HCT116 (cell line): ENCODE measurements at regions not wholly inside any gene's neighbourhood (a gene's known extent, or its start where the extent isn't known, plus 50 kb on each side); places are given as distances from the start of the nearest gene placed in this dataset.

Experiments
- ATAC-seq: fragments of 200-7000 bp; cut with Tn5 transposase; 2 replicates; pipeline ENCODE4 v1.9.1; 2020; ENCODE audit warnings: mild to moderate bottlenecking, moderate library complexity
- BruUV-seq: library from RNA; stranded (reverse); fragments of 400-500 nt; replicated peaks from 2 replicates; lab custom pipeline; 2021; lab: Mats Ljungman, UMichigan
- CTCF ChIA-PET: fragments of 300-600 bp; sonication (Branson Sonifier 250); formaldehyde crosslinking; loops from one replicate; lab custom pipeline; 2021; ENCODE audit warnings: antibody characterized with exemption; lab: Charles Lee
- POLR2A ChIA-PET: fragments of 300-600, 350-600 bp; sonication (Branson Sonifier 250); formaldehyde crosslinking; loops from one replicate; lab custom pipeline; 2021; ENCODE audit warnings: antibody characterized with exemption; lab: Charles Lee
- RAD21 ChIA-PET, 2 experiments: fragments of 300-600 bp; sonication (Branson Sonifier 250); formaldehyde crosslinking; loops; one replicate each; lab custom pipeline; 2023; ENCODE audit warnings: low total read pairs in 2 of 2; ENCODE audit not compliant: uncharacterized antibody in 2 of 2, unreplicated experiment in 2 of 2, low non-redundant PET in 1 of 2; lab: Charles Lee
- DNase-seq: peaks from one replicate; pipeline ENCODE4 v3.0.0-alpha.2; 2010; ENCODE audit warnings: low read depth, low spot score
- H2AFZ ChIP-seq: fragments of 200-600 bp; shearing (Covaris generic), sonication (generic); 2 replicates; pipeline ENCODE4 v1.6.1; 2017; ENCODE audit warnings: low read depth, mixed run types, mixed read lengths, antibody characterized with exemption, low read length; ENCODE audit not compliant: poor library complexity, severe bottlenecking
- H3K27ac ChIP-seq: 2 replicates; pipeline ENCODE4 v1.5.1; 2012; ENCODE audit warnings: low read depth, low read length
- H3K27me3 ChIP-seq: fragments of 200-600 bp; sonication (generic); 2 replicates; pipeline ENCODE4 v1.6.1; 2016; ENCODE audit warnings: mixed run types, low read length, mixed read lengths; ENCODE audit not compliant: insufficient read depth
- H3K36me3 ChIP-seq, 2 experiments: fragments of 200-500 bp in 1 of 2; fragments of 200-600 bp in 1 of 2; sonication (Bioruptor generic) in 1 of 2; sonication (generic) in 1 of 2; 2 replicates each; pipeline versions ENCODE4 v1.5.1 to v1.6.1; 2014 to 2016; ENCODE audit warnings: low read length in 2 of 2, inconsistent platforms in 1 of 2, mixed read lengths in 1 of 2, mixed run types in 1 of 2; ENCODE audit not compliant: insufficient read depth in 2 of 2, control insufficient read depth in 1 of 2
- H3K4me1 ChIP-seq, 2 experiments: fragments of 200-600 bp in 1 of 2; sonication (generic) in 1 of 2; 2 replicates each; pipeline versions ENCODE4 v1.5.1 to v1.6.1; 2012 to 2017; ENCODE audit warnings: low read length in 2 of 2, inconsistent platforms in 1 of 2, mild to moderate bottlenecking in 1 of 2, mixed read lengths in 1 of 2, mixed run types in 1 of 2, moderate library complexity in 1 of 2; ENCODE audit not compliant: insufficient read depth in 2 of 2, control insufficient read depth in 1 of 2
- H3K4me2 ChIP-seq: fragments of 200-600 bp; sonication (generic); 2 replicates; pipeline ENCODE4 v1.6.1; 2017; ENCODE audit warnings: mixed run types, low read length, mixed read lengths
- H3K4me3 ChIP-seq, 2 experiments: fragments of 200-600 bp in 1 of 2; sonication (generic) in 1 of 2; replicated peaks in 1 of 2; 2 replicates each; pipeline ENCODE4 v1.5.1; 2011 to 2016; ENCODE audit warnings: low read length in 2 of 2, control low read depth in 1 of 2, low read depth in 1 of 2, mild to moderate bottlenecking in 1 of 2, mixed read lengths in 1 of 2, mixed run types in 1 of 2
- H3K79me2 ChIP-seq: fragments of 200-600 bp; sonication (generic); 2 replicates; pipeline ENCODE4 v1.6.1; 2017; ENCODE audit warnings: mild to moderate bottlenecking, mixed run types, low read length, moderate library complexity, mixed read lengths; ENCODE audit not compliant: insufficient read depth
- H3K9ac ChIP-seq: fragments of 200-600 bp; sonication (generic); 2 replicates; pipeline ENCODE4 v1.6.1; 2016; ENCODE audit warnings: low read length, mixed read lengths
- H3K9me2 ChIP-seq: fragments of 200-600 bp; sonication (generic), shearing (Covaris generic); 2 replicates; pipeline ENCODE4 v1.6.1; 2017; ENCODE audit warnings: mixed run types, mild to moderate bottlenecking, moderate library complexity; ENCODE audit not compliant: insufficient read depth
- H3K9me3 ChIP-seq, 2 experiments: fragments of 200-500 bp in 1 of 2; fragments of 200-600 bp in 1 of 2; sonication (Bioruptor generic) in 1 of 2; sonication (generic) in 1 of 2; 2 replicates each; pipeline ENCODE4 v1.6.1; 2014 to 2017; ENCODE audit warnings: low read length in 2 of 2, mixed read lengths in 2 of 2, inconsistent platforms in 1 of 2, low read depth in 1 of 2, mild to moderate bottlenecking in 1 of 2, mixed run types in 1 of 2, moderate library complexity in 1 of 2; ENCODE audit not compliant: control insufficient read depth in 1 of 2, insufficient read depth in 1 of 2
- H4K20me1 ChIP-seq: fragments of 200-600 bp; sonication (generic), shearing (Covaris generic); 2 replicates; pipeline ENCODE4 v1.6.1; 2017; ENCODE audit warnings: mixed run types, mild to moderate bottlenecking, moderate library complexity; ENCODE audit not compliant: insufficient read depth
- ATF3 ChIP-seq: IDR thresholded peaks from 2 replicates; pipeline ENCODE4 v1.6.1; 2012
- CBX3 ChIP-seq: IDR thresholded peaks from 2 replicates; pipeline ENCODE4 v1.6.1; 2012; ENCODE audit warnings: low read depth
- CEBPB ChIP-seq: IDR thresholded peaks from 2 replicates; pipeline ENCODE4 v1.6.1; 2012; ENCODE audit warnings: low read depth
- EZH2 ChIP-seq: fragments of 200-600 bp; sonication (generic); IDR thresholded peaks from 2 replicates; pipeline ENCODE4 v1.6.1; 2017; ENCODE audit warnings: antibody characterized with exemption, mixed run types
- JUND ChIP-seq: IDR thresholded peaks from 2 replicates; pipeline ENCODE4 v1.6.1; 2012
- POLR2A ChIP-seq: IDR thresholded peaks from 2 replicates; pipeline ENCODE4 v1.7.0; 2011; ENCODE audit warnings: borderline replicate concordance; ENCODE audit not compliant: insufficient read depth, insufficient read length; ENCODE audit errors: extremely low read depth
- POLR2AphosphoS5 ChIP-seq: IDR thresholded peaks from 2 replicates; pipeline ENCODE4 v1.6.1; 2011; ENCODE audit warnings: mild to moderate bottlenecking, low read depth, low read length, moderate library complexity
- RAD21 ChIP-seq: IDR thresholded peaks from 2 replicates; pipeline ENCODE4 v1.6.1; 2012; ENCODE audit warnings: low read depth, mild to moderate bottlenecking
- SIN3A ChIP-seq: IDR thresholded peaks from 2 replicates; pipeline ENCODE4 v1.6.1; 2012; ENCODE audit warnings: low read depth
- SP1 ChIP-seq: IDR thresholded peaks from 2 replicates; pipeline ENCODE4 v1.6.1; 2012; ENCODE audit warnings: low read depth
- SRF ChIP-seq: IDR thresholded peaks from 2 replicates; pipeline ENCODE4 v1.6.1; 2012; ENCODE audit warnings: low read depth
- YY1 ChIP-seq: IDR thresholded peaks from 2 replicates; pipeline ENCODE4 v1.6.1; 2011; ENCODE audit warnings: low read length, low read depth, moderate library complexity, mild to moderate bottlenecking; ENCODE audit not compliant: insufficient replicate concordance; ENCODE audit errors: extremely low read depth
- ZBTB33 ChIP-seq: IDR thresholded peaks from 2 replicates; pipeline ENCODE4 v1.6.1; 2011; ENCODE audit warnings: mild to moderate bottlenecking, low read length, moderate library complexity; ENCODE audit not compliant: insufficient replicate concordance; ENCODE audit errors: extremely low read depth
- ZFX ChIP-seq: fragments of 450-650 bp; IDR thresholded peaks from 2 replicates; pipeline ENCODE4 v1.6.1; 2017
- ZNF274 ChIP-seq: fragments of 200-500 bp; sonication (Bioruptor generic); IDR thresholded peaks from 2 replicates; pipeline ENCODE4 v1.6.1; 2014; ENCODE audit warnings: mild to moderate bottlenecking, low read depth, low read length, inconsistent platforms
- intact Hi-C: fragments of 100-400 bp; cut with micrococcal nuclease; formaldehyde crosslinking; loops from 2 replicates; pipeline ENCODE4 v1.10.0; 2022
- TF ChIP-seq, protein P1 (sequence below): IDR thresholded peaks from 2 replicates; pipeline ENCODE4 v1.6.1; 2012
- TF ChIP-seq, protein P2 (sequence below), 3 experiments: fragments of 200-600 bp in 1 of 3; sonication (generic) in 1 of 3; IDR thresholded peaks in 2 of 3; conservative IDR thresholded peaks in 1 of 3; 2 replicates each; pipeline ENCODE4 v1.5.1; 2012 to 2017; ENCODE audit warnings: low read depth in 2 of 3, low read length in 2 of 3, antibody characterized with exemption in 1 of 3, borderline replicate concordance in 1 of 3, control low read depth in 1 of 3, mild to moderate bottlenecking in 1 of 3, mixed read lengths in 1 of 3, mixed run types in 1 of 3, moderate library complexity in 1 of 3; ENCODE audit not compliant: insufficient read depth in 1 of 3

DNA sequence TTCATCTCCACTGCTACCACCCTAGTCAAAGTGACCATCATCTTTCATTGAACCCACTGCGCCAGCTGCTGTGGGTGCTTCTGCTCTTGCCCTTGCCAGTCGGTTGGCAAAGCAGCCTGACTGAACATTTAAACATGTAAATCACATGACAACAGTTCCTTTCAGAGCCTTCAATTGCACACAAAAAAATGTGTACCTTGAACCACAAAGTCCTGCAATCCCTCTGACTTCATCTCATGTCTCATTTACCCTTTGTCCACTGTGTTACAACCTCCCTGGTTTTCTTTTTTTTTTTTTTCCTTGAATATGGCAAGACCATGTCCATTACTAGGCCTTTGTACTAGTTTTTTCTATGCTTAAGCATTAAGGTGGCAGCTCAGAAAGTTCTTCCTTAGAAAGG is 183.5 kb downstream of the GBA3 start:
- ATAC-seq, result no peak
- H3K9ac ChIP-seq, result no peak overlapping the region
- ChIA-PET CTCF (no interaction called here), POLR2A (no interaction called here), RAD21 (no interaction called here)
- no peaks in the 10 kb centered on the region for H3K36me3 ChIP-seq
- intact Hi-C loops, result no loop called here
- TF ChIP-seq ZNF274 (no peak), ZFX (no peak), RAD21 (no peak), CEBPB (no peak), EZH2 (no peak), SP1 (no peak), POLR2A (no peak), POLR2AphosphoS5 (no peak), SRF (no peak), CBX3 (no peak), SIN3A (no peak), ATF3 (no peak), ZBTB33 (no peak), YY1 (no peak), JUND (no peak)
- TF ChIP-seq, protein P1, sequence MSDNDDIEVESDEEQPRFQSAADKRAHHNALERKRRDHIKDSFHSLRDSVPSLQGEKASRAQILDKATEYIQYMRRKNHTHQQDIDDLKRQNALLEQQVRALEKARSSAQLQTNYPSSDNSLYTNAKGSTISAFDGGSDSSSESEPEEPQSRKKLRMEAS, result no peak
- TF ChIP-seq, protein P2, sequence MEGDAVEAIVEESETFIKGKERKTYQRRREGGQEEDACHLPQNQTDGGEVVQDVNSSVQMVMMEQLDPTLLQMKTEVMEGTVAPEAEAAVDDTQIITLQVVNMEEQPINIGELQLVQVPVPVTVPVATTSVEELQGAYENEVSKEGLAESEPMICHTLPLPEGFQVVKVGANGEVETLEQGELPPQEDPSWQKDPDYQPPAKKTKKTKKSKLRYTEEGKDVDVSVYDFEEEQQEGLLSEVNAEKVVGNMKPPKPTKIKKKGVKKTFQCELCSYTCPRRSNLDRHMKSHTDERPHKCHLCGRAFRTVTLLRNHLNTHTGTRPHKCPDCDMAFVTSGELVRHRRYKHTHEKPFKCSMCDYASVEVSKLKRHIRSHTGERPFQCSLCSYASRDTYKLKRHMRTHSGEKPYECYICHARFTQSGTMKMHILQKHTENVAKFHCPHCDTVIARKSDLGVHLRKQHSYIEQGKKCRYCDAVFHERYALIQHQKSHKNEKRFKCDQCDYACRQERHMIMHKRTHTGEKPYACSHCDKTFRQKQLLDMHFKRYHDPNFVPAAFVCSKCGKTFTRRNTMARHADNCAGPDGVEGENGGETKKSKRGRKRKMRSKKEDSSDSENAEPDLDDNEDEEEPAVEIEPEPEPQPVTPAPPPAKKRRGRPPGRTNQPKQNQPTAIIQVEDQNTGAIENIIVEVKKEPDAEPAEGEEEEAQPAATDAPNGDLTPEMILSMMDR (IDR thresholded peaks at IDR 0.05 in 2 of 3, conservative IDR thresholded peaks at IDR 0.05 in 1 of 3; ENCODE audit: borderline replicate concordance in 1 of 3, insufficient read depth in 1 of 3, low read depth in 2 of 3, low read length in 2 of 3), result no peak
- no peaks in the 10 kb centered on the region for H3K27me3 ChIP-seq
- H3K4me3 ChIP-seq, result no peak overlapping the region
- H2AFZ ChIP-seq, result no peak overlapping the region
- no peak overlapping the region for H3K4me2 ChIP-seq
- H4K20me1 ChIP-seq, result no peaks in the 10 kb centered on the region
- H3K4me1 ChIP-seq, result no peaks in the 10 kb centered on the region
- no peak for DNase-seq
- BruUV-seq, result no TSS peak
- H3K9me3 ChIP-seq, result peaks cover 0 to 14% of the 10 kb centered on the region in 2 experiments; a peak in 1 of 4 replicates
- no peak overlapping the region for H3K27ac ChIP-seq
- no peaks in the 10 kb centered on the region for H3K79me2 ChIP-seq
- no peaks in the 10 kb centered on the region for H3K9me2 ChIP-seq
